HG02840 (cell line): ENCODE measurements at regions not wholly inside any gene's neighbourhood (a gene's known extent, or its start where the extent isn't known, plus 50 kb on each side); places are given as distances from the start of the nearest gene placed in this dataset.
"Not testable (repeated sequence)": the region's sequence is repeated elsewhere in the genome, so short reads cannot be mapped to it uniquely, and the experiment has no call there.

Source experiments
- ATAC-seq: cut with Tn5 transposase; IDR thresholded peaks from one replicate; pipeline ENCODE4 v1.9.1; 2021; ENCODE audit warnings: mild to moderate bottlenecking, moderate library complexity, moderate number of reproducible peaks; ENCODE audit not compliant: unreplicated experiment, low FRiP score

DNA sequence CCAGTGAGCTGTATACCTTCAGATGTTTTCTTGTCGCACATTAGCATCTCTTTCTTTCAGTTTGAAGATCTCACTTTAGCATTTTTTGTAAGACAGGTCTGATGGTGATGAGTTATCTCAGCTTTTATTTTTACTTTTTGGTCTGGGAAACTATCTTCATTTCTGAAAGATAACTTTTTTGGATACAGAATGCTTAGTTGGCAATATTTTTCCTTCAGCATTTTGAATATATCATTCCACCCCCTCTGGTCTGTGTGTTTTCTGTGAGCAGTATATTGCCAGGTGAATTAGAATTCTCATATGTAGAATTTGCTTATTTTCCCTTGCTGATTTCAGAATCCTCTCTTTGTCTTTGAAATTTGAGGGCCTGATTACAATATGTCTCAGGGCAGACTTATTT lies 743.3 kb downstream of the PLOD2 start:
- no peak for ATAC-seq

DNA sequence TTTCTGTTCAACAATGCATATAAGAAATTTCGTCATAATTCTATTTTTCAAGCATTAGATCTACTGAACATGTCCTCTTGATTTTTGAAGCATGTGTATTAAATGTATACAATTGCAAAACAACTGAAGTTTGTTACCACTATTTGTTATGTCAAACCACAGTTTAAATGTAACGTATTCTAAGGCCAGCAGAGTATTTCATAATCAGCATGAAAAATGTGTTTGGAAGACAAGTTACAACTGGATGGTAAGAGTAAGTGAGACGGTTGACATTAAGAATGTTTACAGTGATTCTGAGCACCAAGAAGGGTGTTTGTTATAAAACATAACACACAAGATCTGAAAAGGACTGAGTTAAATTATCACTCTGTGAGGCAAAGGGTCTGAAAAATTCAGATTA lies 738.4 kb downstream of the PLOD2 start:
- ATAC-seq = no peak

DNA sequence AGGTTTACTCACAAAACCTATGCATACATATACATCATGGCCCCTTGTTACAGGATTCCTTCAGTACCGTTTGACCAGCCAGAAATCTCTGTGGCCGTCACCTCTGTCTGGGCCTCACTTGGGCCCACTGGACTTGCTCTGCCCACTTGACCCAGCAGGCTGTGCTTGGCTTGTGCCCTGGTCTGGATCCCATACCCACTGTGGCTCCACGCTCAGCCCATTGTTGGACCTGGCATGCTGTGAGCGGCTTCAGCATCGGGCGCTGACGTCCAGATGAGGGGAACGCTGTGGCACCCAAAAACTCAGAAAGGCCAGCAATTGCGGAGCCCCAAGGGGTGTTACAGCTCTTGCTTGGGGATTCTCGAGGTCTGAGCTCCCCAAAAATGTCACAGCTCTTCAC lies 733.6 kb downstream of the PLOD2 start:
- ATAC-seq = no peak

DNA sequence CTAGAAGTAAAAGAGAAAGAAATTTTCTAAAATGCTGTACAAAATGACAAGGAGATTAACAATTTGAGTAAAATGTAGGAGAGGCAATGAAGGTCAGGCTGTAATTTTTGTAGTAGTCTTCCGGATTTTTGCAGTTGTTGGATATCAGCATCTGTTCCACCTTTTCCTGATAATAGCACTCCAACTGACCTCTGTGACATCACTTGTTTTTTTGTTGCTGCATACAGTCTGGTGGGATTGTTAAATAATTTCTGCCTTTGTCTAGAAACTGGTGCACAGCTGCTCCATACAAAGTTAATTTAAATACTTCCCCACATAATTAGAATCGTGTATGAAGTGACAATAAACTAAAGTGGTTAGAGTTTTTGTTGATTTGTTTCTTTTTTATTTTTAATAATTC lies 731.4 kb downstream of the PLOD2 start:
- no peak for ATAC-seq

DNA sequence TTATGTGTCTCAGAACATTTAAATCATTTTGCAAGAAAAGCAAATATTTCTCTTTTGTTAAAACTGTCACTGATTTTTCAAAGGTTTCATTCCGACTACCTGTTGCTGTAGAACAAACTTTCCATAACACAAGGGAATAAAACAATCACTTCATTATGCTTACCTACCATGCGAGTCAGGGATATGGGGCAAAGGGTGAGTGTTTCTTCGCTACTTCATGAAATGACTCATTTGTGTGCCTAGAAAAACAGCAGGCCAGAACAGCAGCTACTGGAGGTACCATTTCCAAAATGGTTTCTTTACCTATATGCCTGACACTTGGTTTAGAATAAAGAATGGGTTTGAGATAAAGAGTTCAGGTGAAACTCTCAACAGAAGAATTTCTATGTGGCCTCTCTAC lies 712.5 kb downstream of the PLOD2 start:
- ATAC-seq = no peak

DNA sequence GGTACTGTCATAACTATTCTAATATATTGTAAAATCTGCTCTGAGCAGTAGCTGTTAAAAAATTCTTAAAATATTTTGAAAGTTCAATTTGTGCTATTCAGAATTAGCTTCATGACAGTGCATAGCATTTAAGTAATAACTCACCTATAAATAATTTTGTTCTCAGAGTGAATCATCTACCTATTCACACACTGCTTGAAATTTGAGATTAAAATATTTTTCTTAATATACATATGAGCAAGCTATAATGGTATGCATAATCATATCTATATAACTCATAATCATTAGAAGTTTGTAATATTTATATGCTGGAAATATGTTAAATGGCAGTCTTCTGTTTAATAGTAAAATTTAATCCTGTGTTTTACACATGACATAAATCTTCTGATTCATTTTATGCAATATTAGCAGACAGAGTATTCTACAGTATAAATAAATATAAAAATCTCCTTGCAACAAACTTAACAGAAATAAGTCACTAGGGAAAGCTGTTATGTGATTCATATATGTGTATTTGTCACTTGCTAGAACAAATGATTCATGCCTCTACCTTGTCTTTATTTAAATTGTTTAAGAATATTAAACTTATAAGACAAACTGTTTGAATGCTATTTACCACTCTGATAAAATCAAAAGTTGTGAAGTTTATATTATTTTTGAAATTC lies 710.8 kb downstream of the PLOD2 start:
- ATAC-seq = no peak

DNA sequence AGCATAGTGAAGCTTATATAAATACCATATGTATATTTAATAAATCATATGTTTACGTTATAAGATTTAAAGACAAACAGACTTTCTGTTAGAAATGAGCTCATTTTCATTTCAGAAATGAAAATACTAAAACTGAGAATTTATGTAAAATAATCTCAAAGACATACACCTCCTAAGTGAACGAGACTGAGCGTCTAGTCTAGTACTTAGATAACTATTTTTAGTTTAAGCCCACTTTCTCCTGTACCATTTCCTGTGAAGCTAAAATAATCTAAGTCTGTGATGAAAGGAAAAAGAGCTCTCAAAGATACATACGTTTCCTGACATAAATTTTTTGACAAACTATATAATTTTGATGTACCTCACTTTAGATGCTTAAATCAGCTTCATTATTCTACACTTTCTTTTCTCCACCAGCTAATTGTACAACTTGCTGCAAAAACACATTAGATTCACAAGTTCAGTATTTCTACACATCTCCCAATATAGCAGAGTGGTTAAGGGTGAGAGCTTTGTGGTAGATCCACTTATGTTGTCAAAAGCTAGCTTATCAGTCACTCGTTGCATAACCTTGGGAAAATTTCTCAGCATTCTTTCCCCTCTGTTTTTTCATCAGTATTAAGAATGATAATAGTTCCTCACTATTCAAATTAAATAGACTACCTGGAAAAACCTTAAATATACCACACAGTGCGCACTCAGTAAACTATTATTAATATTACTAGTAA lies 703.0 kb downstream of the PLOD2 start:
- ATAC-seq = no peak

DNA sequence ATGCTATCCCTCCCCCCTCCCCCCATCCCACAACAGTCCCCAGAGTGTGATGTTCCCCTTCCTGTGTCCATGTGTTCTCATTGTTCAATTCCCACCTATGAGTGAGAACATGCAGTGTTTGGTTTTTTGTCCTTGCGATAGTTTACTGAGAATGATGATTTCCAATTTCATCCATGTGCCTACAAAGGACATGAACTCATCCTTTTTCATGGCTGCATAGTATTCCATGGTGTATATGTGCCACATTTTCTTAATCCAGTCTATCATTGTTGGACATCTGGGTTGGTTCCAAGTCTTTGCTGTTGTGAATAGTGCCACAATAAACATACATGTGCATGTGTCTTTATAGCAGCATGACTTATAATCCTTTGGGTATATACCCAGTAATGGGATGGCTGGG lies 701.3 kb downstream of the PLOD2 start:
- ATAC-seq = not testable (repeated sequence)

DNA sequence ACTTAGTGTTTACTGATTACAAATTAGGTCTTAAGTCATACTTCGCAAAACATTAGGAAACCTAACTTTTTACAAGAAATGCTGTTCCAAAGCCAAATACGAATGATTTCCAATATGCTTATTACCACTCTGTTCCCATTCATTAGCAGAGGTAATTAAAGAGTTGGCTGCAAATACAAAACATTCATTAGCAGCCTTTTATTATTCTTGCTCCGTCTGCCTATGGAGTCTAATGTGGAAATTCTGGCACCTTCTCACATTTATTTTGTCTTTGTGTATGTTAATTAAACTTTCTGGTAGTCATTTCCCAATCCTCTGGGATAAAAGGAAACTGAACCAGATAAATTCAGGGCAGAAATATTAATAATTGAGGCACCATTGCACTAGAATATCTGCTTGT lies 689.0 kb downstream of the PLOD2 start:
- ATAC-seq = no peak

DNA sequence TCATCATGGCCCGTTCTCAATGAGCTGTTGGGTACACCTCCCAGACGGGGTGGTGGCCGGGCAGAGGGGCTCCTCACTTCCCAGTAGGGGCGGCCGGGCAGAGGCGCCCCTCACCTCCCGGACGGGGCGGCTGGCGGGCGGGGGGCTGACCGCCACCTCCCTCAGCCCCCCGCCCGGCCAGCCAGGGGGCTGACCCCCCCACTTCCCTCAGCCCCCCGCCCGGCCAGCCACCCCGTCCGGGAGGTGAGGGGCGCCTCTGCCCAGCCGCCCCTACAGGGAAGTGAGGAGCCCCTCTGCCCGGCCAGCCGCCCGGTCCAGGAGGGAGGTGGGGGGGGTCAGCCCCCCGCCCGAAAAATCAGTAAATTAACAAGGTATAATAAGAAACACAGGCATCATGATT lies 678.2 kb downstream of the PLOD2 start:
- ATAC-seq = not testable (repeated sequence)

DNA sequence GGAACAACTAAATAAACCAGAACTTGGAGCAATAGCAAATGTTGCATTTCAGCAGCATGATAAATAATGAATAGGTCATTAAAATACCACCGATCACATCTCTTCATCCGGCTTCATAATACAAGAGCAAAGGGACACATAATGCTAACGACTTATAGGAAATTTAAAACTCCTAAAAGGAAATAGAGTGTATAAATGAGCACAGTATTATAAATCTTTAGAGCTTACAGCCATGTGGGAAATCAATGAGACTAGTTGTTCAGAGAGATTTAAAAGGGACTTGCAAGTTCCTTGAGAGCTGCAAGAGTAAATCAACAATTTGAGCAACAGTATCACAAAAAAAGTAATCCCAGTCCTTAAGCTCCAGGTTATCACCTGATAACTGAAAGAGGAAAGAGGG lies 677.0 kb downstream of the PLOD2 start:
- no peak for ATAC-seq

DNA sequence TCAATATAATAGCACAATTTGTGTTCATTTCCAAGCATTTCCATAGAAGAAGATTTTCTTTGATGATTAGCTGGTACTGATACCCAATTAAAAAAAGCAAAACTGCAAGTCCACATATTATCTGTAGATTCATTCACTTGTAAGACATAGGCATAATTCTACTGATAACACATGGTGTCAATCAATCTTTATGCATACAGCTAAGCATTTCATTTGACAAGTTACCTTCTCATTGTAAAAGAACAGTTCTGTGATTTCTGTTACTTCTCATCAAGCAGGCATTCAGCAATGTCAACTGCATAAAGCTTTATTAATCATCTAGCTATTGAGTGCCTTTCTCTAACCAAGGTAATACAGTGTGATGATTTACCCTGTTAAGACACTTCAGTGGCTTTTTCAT lies 672.0 kb downstream of the PLOD2 start:
- ATAC-seq = no peak

DNA sequence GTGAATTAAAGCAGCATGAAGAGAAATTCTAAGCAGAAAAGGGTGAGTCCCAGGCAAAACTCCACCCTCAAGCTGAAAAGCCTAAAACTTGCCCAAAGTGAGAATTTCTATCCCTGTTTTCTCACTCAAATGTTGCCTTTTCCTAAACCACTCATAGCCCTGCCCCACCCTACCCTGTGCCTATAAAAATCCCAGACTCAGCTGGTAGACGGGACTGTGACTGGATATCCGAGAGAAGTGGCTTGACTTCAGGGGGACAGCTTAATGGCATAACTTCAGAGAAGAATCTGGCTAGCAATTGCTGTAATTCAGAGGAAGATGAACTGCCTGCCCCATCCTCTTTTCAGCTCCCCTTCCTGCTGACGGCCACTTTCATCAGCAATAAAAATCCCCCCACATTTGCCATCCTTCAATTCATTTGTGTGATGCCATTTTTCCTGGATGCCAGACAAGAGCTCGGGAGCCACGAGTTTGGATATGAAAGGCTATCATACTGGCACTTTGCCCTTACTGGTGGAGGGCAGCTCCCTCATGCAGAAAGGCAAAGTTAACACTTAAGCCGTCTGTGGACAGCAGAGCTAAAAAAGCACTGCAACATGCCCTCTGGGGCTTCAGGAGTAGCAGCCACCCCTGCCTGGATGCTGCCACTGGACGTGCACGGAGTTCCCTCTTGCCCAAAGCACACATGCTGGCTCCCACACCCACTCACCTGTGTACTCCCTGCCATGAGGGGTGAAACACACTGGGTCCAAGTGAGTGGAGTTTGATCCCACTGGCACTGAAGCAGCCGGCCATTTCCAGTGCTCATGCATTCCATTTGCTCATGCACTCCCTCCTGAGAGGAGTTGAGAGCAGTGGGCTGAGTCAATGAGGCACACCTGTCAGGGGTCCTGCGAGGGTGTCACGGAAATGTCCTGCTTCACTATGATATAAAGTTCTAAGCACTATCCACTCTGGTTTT lies 670.6 kb downstream of the PLOD2 start:
- ATAC-seq = no peak

DNA sequence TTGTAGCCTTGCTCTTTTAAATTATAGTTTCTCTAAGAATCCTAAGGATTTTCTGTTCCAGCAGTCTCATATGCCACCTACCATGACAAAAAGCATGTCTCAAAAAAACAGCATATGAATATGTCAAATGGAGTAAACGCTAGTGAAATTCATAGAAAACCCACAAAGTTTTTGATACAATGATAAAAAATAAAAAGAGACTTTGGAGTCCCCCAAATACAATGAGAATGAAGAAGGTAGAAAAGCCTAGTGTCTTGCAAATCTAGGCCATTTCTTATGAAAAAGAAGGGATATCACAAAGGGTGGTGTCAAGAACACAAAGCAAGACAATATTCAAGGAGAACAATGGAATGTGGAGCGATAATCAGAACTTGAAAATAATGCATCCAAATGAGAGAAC lies 668.5 kb downstream of the PLOD2 start:
- no peak for ATAC-seq

DNA sequence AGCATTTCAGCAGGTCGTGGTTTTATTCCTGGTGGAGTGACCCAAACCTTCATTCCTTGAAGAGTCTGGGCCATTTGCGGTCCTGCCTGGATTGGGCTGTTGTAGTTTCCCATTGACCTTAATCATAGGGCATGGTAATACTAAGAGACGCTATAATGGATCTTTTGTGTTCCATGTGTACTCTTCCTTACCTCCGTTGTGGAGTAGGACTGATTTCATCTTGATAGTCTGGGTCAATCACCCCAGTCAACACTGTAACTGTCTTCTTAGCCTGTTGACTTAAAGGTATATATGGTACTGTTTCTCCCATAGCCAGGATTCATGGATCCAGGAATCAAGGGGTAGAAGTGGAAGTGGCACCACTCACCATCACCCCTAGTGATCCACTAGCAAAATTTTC lies 643.6 kb downstream of the PLOD2 start:
- ATAC-seq = not testable (repeated sequence)

DNA sequence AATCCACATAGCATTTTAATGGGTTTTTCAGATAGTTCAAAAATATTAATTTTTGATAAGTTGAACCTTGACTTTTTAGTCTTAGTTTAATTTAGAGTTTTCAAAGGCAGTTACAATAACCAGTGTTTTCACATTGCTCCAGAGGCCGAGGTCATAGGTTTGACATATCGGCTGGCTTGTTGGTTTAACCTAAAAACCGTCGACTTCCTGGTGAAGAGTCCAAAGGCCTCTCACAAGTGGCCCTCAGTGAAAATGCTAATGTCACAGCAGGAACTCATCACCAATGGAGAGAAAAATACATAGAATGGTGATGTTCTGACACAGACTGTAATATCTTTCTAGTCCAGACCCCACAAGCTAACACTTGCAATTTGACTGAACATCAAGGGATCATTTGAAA lies 642.3 kb downstream of the PLOD2 start:
- no peak for ATAC-seq

DNA sequence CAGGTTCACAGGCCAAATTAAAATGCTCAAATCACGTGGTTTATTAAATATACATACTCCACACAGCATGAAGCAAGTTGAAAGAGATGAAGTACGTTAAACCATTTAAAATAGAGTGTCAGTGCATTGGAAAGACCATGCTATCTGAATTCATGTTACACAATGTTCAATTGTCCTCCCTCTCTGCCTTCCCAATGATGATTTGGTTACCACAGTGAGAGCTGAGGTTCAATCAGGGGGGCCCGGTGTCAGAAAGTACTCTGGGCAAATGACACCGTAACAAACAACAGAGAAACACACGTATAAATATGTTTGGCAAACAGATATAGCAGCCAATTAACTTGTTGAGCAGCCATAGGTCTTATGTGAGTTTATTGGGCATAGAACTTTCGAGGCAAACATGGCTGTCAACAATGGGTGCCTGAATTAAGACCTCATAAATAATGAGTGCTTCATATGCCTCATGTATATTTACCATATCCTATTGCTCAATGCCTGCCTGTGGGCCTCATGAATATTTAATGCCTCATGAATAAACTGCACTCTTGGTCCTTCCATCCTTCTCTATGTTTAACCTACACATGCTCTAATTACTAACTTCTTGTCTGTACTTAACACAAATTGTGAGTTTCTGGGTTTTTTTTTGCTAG lies 641.5 kb downstream of the PLOD2 start:
- no peak for ATAC-seq

DNA sequence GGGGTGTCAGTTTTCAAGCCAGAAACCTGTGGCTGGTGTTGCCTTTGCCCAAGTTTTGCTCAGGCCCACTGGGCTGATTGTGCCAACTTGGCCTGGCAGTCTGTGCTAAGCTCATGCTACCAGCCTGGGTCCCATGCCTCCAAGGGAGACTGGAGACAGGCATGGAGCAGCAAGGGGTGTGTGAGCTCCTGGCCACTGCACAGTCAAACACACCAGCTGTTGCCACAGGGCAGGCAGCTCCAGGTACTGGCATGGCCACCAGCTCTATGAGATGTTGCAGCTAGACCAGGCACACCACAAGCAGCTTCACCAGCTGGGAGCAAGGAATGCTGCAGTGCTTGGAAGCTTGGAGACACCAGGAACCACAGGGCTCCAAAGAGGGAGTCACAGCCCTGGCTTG lies 638.8 kb downstream of the PLOD2 start:
- no peak for ATAC-seq

DNA sequence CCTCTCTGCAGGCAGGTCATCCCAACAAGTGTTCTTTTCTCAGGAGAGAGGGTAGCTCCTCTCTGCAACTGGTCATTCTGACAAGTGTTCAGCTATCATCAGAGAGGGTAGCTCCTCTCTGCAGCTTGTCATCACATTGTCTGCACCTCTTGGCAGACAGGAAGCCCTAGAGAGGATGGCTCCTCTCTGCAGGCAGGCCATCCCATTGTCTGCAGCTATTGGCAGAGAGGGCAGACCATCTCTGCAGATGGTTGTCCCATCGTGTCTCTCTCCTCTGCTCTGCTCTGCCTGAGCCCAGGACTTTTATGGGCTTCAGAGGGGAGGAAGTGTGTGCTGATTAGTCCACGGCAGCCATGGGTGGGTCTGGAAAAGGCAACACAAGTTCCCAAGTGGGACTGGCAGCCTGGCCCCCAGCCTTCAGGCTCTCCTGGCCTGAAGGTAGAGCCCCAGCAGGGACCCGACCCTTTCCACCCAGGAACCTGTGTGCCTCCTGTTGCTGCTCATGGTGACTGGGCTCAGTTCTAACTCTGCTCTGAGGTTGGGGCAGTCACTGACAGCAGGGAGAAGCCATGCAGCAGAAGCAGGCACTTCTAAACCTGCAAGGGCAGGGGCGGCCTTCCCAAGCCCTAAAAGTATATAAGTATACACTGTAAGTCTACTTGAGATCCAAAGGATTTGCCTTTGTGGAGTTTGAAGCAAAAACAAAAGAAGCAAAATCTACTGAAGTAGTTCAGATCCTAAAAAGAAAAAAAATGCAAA lies 637.9 kb downstream of the PLOD2 start:
- ATAC-seq = no peak

DNA sequence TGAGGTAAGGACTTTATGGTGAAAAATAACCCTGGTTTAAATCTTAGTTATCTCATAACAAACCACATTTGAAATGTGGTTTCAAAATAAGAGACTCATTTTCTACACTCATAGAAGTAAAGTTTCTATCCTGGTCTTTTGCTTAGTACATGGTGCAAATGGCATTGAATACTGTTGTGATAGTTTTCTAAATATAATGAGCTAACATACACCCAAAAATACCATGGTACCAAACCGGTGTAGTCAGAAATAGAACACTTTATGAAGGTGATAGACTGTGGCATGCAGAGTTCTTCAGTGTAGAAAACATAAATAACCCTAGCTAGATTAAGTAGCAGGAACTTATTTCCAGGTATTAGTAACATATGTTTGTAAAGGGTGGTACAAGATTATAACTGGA lies 629.4 kb downstream of the PLOD2 start:
- ATAC-seq = no peak
